DMS153 treated with DMSO at 0.1 percent for 48 hours (cell line): ENCODE measurements at regions not wholly inside any gene's neighbourhood (a gene's known extent, or its start where the extent isn't known, plus 50 kb on each side); places are given as distances from the start of the nearest gene placed in this dataset.

Experiments
- DNase-seq: peaks from one replicate; lab custom pipeline; 2025; ENCODE audit not compliant: unreplicated experiment; lab: John Stamatoyannopoulos, UW

GRCh38 chr16:6946802-6947201 is 385.8 kb upstream of the RBFOX1 start:
- DNase-seq = no peak

GRCh38 chr16:6946106-6946505 is 386.5 kb upstream of the RBFOX1 start:
- no peak for DNase-seq

- DNase-seq = no peak
Observed at GRCh38 chr16:6940968-6941367, 391.7 kb upstream of the RBFOX1 start.

GRCh38 chr16:6937641-6938040 is 395.0 kb upstream of the RBFOX1 start:
- no peak for DNase-seq

GRCh38 chr16:6932871-6933385 is 399.7 kb upstream of the RBFOX1 start:
- DNase-seq = no peak

GRCh38 chr16:6929868-6930267 is 402.8 kb upstream of the RBFOX1 start:
- no peak for DNase-seq

- no peak for DNase-seq
Observed at GRCh38 chr16:6926762-6927161, 405.9 kb upstream of the RBFOX1 start.

GRCh38 chr16:6926341-6926740 is 406.3 kb upstream of the RBFOX1 start:
- DNase-seq = no peak

GRCh38 chr16:6918646-6919045 is 414.0 kb upstream of the RBFOX1 start:
- no peak for DNase-seq

GRCh38 chr16:6916946-6917345 is 415.7 kb upstream of the RBFOX1 start:
- DNase-seq = no peak

GRCh38 chr16:6913566-6913965 is 419.1 kb upstream of the RBFOX1 start:
- DNase-seq = no peak

GRCh38 chr16:6910301-6910700 is 422.3 kb upstream of the RBFOX1 start:
- DNase-seq = no peak

- no peak for DNase-seq
Observed at GRCh38 chr16:6905601-6906000, 427.0 kb upstream of the RBFOX1 start.

- DNase-seq = no peak
Observed at GRCh38 chr16:6903671-6904070, 429.0 kb upstream of the RBFOX1 start.

- DNase-seq = no peak
Observed at GRCh38 chr16:6898896-6899295, 433.7 kb upstream of the RBFOX1 start.

GRCh38 chr16:6897876-6898485 is 434.7 kb upstream of the RBFOX1 start:
- no peak for DNase-seq

GRCh38 chr16:6892966-6893365 is 439.7 kb upstream of the RBFOX1 start:
- DNase-seq = no peak

- DNase-seq = no peak
Observed at GRCh38 chr16:6891496-6891895, 441.1 kb upstream of the RBFOX1 start.

- no peak for DNase-seq
Observed at GRCh38 chr16:6888531-6888930, 444.1 kb upstream of the RBFOX1 start.

GRCh38 chr16:6884002-6884401 is 448.6 kb upstream of the RBFOX1 start:
- DNase-seq = no peak

- no peak for DNase-seq
Observed at GRCh38 chr16:6880263-6880662, 452.4 kb upstream of the RBFOX1 start.

- DNase-seq = no peak
Observed at GRCh38 chr16:6864671-6865070, 468.0 kb upstream of the RBFOX1 start.

GRCh38 chr16:6864244-6864643 is 468.4 kb upstream of the RBFOX1 start:
- DNase-seq = no peak
